Umbilical cord (tissue), 1 donor: ENCODE measurements at regions not wholly inside any gene's neighbourhood (a gene's known extent, or its start where the extent isn't known, plus 50 kb on each side); places are given as distances from the start of the nearest gene placed in this dataset.
"Not testable (repeated sequence)": the region's sequence is repeated elsewhere in the genome, so short reads cannot be mapped to it uniquely, and the experiment has no call there.

ENCODE experiments used
- DNase-seq: peaks from one replicate; pipeline ENCODE4 v3.0.0-alpha.2; 2015; ENCODE audit warnings: low spot score

GRCh38 chr22:33142282-33143055 lies 84.3 kb upstream of the SYN3 start:
- DNase-seq = no peak

GRCh38 chr22:33139937-33140336 lies 81.8 kb upstream of the SYN3 start:
- no peak for DNase-seq

GRCh38 chr22:33138333-33138732 lies 80.2 kb upstream of the SYN3 start:
- DNase-seq = not testable (repeated sequence)

GRCh38 chr22:33130473-33130872 lies 72.3 kb upstream of the SYN3 start:
- DNase-seq = no peak

- DNase-seq = no peak
Observed at GRCh38 chr22:33129621-33130020, 71.4 kb upstream of the SYN3 start.

- DNase-seq = peak; percentile 52
Observed at GRCh38 chr22:33126881-33127280, 68.7 kb upstream of the SYN3 start.

GRCh38 chr22:33124471-33124870 lies 66.3 kb upstream of the SYN3 start:
- no peak for DNase-seq

- not testable (repeated sequence) for DNase-seq
Observed at GRCh38 chr22:33122439-33122838, 64.3 kb upstream of the SYN3 start.

GRCh38 chr22:33119044-33119443 lies 60.9 kb upstream of the SYN3 start:
- no peak for DNase-seq

- no peak for DNase-seq
Observed at GRCh38 chr22:33117821-33118220, 59.6 kb upstream of the SYN3 start.

- peak; percentile 37 for DNase-seq
Observed at GRCh38 chr22:33116841-33117547, 58.8 kb upstream of the SYN3 start.

GRCh38 chr22:33114565-33114964 lies 56.4 kb upstream of the SYN3 start:
- DNase-seq = peak; percentile 12

- no peak for DNase-seq
Observed at GRCh38 chr22:33112580-33112979, 54.4 kb upstream of the SYN3 start.

GRCh38 chr22:33111491-33111890 lies 53.3 kb upstream of the SYN3 start:
- DNase-seq = no peak

GRCh38 chr22:33110562-33111163 lies 52.5 kb upstream of the SYN3 start:
- no peak for DNase-seq

GRCh38 chr22:33109514-33110430 lies 51.6 kb upstream of the SYN3 start:
- DNase-seq = no peak

GRCh38 chr22:33108037-33108436 lies 49.9 kb upstream of the SYN3 start:
- DNase-seq = no peak
